ENCODE measurements at regions not wholly inside any gene's neighbourhood (a gene's known extent, or its start where the extent isn't known, plus 50 kb on each side); places are given as distances from the start of the nearest gene placed in this dataset.

GRCh38 chr3:163056874-163057497 lies 1560.4 kb downstream of the OTOL1 start:
- no peaks in the 10 kb centered on the region for H3K27me3 ChIP-seq (ENCODE audit: insufficient read depth, low read length)

DNA sequence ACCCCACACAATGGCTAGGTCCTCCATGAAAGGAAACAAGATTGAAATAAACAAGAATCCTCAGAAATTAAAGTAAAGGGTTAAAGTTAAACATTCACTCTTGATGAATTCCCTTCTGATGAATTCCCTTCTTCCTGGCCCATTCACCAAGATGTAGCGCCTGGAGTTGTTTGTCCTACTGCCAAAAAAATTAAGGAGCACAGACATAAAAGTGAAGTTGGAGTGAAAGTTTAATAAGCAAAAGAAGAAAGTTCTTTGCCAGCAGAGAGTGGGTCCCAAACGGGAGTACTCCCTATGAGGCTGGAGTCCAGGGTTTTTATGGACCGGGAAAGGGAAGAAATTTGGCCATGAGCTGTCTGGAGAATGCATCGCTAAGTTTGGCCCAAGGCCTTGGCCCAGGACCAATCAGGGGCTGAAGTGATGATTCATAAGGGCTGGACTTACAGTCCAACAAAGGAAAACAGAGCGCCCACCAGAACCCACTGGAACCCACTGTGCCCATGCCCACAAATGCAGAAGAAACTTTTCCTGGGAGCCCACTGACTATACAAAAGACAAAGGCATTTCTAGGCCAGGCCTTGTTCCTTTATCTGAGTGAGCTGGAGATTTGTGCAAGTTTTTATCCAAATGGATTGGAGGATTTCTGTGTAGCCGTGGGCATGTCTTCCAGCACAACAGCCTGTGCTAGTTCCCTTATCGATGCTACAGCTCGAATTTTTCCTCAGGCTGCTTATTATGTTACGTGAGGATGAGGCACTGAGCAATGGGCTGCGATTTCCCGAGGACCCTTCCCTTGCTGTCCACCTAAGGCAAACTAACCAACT lies 1561.6 kb downstream of the OTOL1 start:
- Histone ChIP-seq H3K9ac (ENCODE audit: low read depth, low read length) (no peak overlapping the region), H3K4me3 (ENCODE audit: low read length) (no peak overlapping the region), H3K27ac (ENCODE audit: low read length) (no peak overlapping the region), H3K36me3 (ENCODE audit: insufficient read depth, low read depth, low read length) (no peaks in the 10 kb centered on the region; the same call in 1 of the 2 replicates), H3K27me3 (ENCODE audit: insufficient read depth, low read length) (no peaks in the 10 kb centered on the region), H3K9me3 (ENCODE audit: insufficient read depth, low read depth, low read length) (no peaks in the 10 kb centered on the region), H3K4me1 (ENCODE audit: insufficient read depth, low read length) (no peaks in the 10 kb centered on the region; the same call in 1 of the 2 replicates)

More at GRCh38 chr3:163056874-163057497, 1560.4 kb downstream of the OTOL1 start:
- Histone ChIP-seq H3K4me3 (ENCODE audit: low read length) (no peak overlapping the region), H3K9ac (ENCODE audit: low read depth, low read length) (no peak overlapping the region), H3K36me3 (ENCODE audit: insufficient read depth, low read depth, low read length) (no peaks in the 10 kb centered on the region), H3K4me1 (ENCODE audit: insufficient read depth, low read length) (no peaks in the 10 kb centered on the region), H3K9me3 (ENCODE audit: insufficient read depth, low read depth, low read length) (no peaks in the 10 kb centered on the region), H3K27ac (ENCODE audit: low read length) (no peak overlapping the region)

- Histone ChIP-seq H3K27ac (ENCODE audit: low read length) (no peak overlapping the region), H3K9ac (ENCODE audit: low read depth, low read length) (no peak overlapping the region), H3K27me3 (ENCODE audit: insufficient read depth, low read length) (no peaks in the 10 kb centered on the region), H3K36me3 (ENCODE audit: insufficient read depth, low read depth, low read length) (no peaks in the 10 kb centered on the region), H3K4me1 (ENCODE audit: insufficient read depth, low read length) (no peaks in the 10 kb centered on the region), H3K4me3 (ENCODE audit: low read length) (no peak overlapping the region), H3K9me3 (ENCODE audit: insufficient read depth, low read depth, low read length) (peaks cover 18% of the 10 kb centered on the region)
Observed at GRCh38 chr3:163071713-163072112, 1575.1 kb downstream of the OTOL1 start.
